A549 (cell line): ENCODE measurements at regions not wholly inside any gene's neighbourhood (a gene's known extent, or its start where the extent isn't known, plus 50 kb on each side); places are given as distances from the start of the nearest gene placed in this dataset.

ENCODE experiments used
- ATAC-seq, 2 experiments: fragments of 200-7000 bp in 1 of 2; fragments of >200 bp in 1 of 2; cut with Nextera tagmentation in 1 of 2; cut with Tn5 transposase in 1 of 2; 3 replicates each; pipeline versions ENCODE4 v1.8.0 to v1.9.1; 2018 to 2020; ENCODE audit warnings: mild to moderate bottlenecking in 1 of 2, moderate library complexity in 1 of 2
- CTCF ChIA-PET: fragments of 300-600 bp; sonication (Branson Sonifier 250); formaldehyde crosslinking; extraction: SDS; loops from one replicate; lab custom pipeline; 2021; ENCODE audit warnings: antibody characterized with exemption, inconsistent platforms; lab: Yijun Ruan, JAX
- POLR2A ChIA-PET: fragments of 350-600 bp; formaldehyde crosslinking; extraction: SDS; loops from one replicate; lab custom pipeline; 2021; ENCODE audit warnings: antibody characterized with exemption, inconsistent platforms; lab: Yijun Ruan, JAX
- DNase-seq, 2 experiments: peaks; one replicate each; pipeline versions ENCODE4 v3.0.0 to v3.0.0-alpha.2; 2011 to 2016; ENCODE audit warnings: low read depth in 1 of 2, low spot score in 1 of 2
- FAIRE-seq: peaks from 2 replicates; lab custom pipeline; 2011; peaks lifted over from hg19 to GRCh38; lab: Jason Lieb, UNC
- H3K27ac ChIP-seq, 2 experiments: fragments of >200 bp; sonication (Bioruptor Twin); formaldehyde crosslinking; 3 replicates each; pipeline ENCODE4 v1.5.1; 2016 to 2017
- H3K4me1 ChIP-seq: fragments of >200 bp; sonication (Bioruptor Twin); formaldehyde crosslinking; 3 replicates; pipeline ENCODE4 v1.6.1; 2016
- H3K4me2 ChIP-seq: fragments of >200 bp; sonication (Bioruptor Twin); formaldehyde crosslinking; 3 replicates; pipeline ENCODE4 v1.6.1; 2016
- H3K4me3 ChIP-seq: fragments of >200 bp; sonication (Bioruptor Twin); formaldehyde crosslinking; 3 replicates; pipeline ENCODE4 v1.5.1; 2016
- H3K9me3 ChIP-seq: fragments of >200 bp; sonication (Bioruptor Twin); formaldehyde crosslinking; 3 replicates; pipeline ENCODE4 v1.6.1; 2016
- ATOH8 ChIP-seq: fragments of 250-450 bp; sonication (Bioruptor Pico); IDR thresholded peaks from 2 replicates; pipeline ENCODE4 v1.5.0; 2020; ENCODE audit warnings: low read depth, mild to moderate bottlenecking, moderate library complexity
- CBX2 ChIP-seq: fragments of 200-600 bp; sonication (generic); IDR thresholded peaks from 2 replicates; pipeline ENCODE4 v1.6.1; 2016; ENCODE audit warnings: low read depth, mild to moderate bottlenecking, borderline replicate concordance
- CEBPB ChIP-seq, 2 experiments: fragments of >200 bp in 1 of 2; sonication (Bioruptor Twin) in 1 of 2; formaldehyde crosslinking in 1 of 2; IDR thresholded peaks; 2 replicates each; pipeline ENCODE4 v1.6.1; 2012 to 2016
- CHD2 ChIP-seq: fragments of 150-350 bp; IDR thresholded peaks from 2 replicates; pipeline ENCODE4 v1.6.1; 2014; ENCODE audit warnings: low read length; ENCODE audit not compliant: partially characterized antibody
- CHD4 ChIP-seq: fragments of 200-600 bp; sonication (generic); IDR thresholded peaks from 2 replicates; pipeline ENCODE4 v1.6.1; 2016; ENCODE audit warnings: antibody characterized with exemption, mild to moderate bottlenecking, borderline replicate concordance
- CTCF ChIP-seq: fragments of >200 bp; sonication (Bioruptor Twin); formaldehyde crosslinking; IDR thresholded peaks from 3 replicates; pipeline ENCODE4 v1.5.1; 2016
- EHMT2 ChIP-seq: fragments of 200-600 bp; sonication (generic); IDR thresholded peaks from 2 replicates; pipeline ENCODE4 v1.6.1; 2016; ENCODE audit warnings: antibody characterized with exemption, low read depth, mild to moderate bottlenecking, moderate library complexity
- ELK1 ChIP-seq: fragments of 150-350 bp; IDR thresholded peaks from 2 replicates; pipeline ENCODE4 v1.6.1; 2014; ENCODE audit warnings: low read depth, mild to moderate bottlenecking, low read length
- ESRRA ChIP-seq: fragments of 150-350 bp; IDR thresholded peaks from 2 replicates; pipeline ENCODE4 v1.6.1; 2014; ENCODE audit warnings: mild to moderate bottlenecking, low read length, borderline replicate concordance
- GATA3 ChIP-seq: IDR thresholded peaks from 2 replicates; pipeline ENCODE4 v1.6.1; 2012; ENCODE audit warnings: borderline replicate concordance
- HMGXB4 ChIP-seq: fragments of 250-450 bp; sonication (Bioruptor Pico); IDR thresholded peaks from 2 replicates; pipeline ENCODE4 v1.5.0; 2021; ENCODE audit warnings: mild to moderate bottlenecking, moderate library complexity, borderline replicate concordance
- HOXB13 ChIP-seq: fragments of 250-450 bp; sonication (Bioruptor Pico); IDR thresholded peaks from 2 replicates; pipeline ENCODE4 v1.5.0; 2020; ENCODE audit warnings: low read depth, mild to moderate bottlenecking, moderate library complexity
- HOXB5 ChIP-seq: fragments of 250-450 bp; sonication (Bioruptor Pico); IDR thresholded peaks from 2 replicates; pipeline ENCODE4 v1.5.0; 2020; ENCODE audit warnings: mild to moderate bottlenecking, moderate library complexity
- KDM5A ChIP-seq: fragments of 200-600 bp; sonication (generic); IDR thresholded peaks from 2 replicates; pipeline ENCODE4 v1.6.1; 2016; ENCODE audit warnings: antibody characterized with exemption, mild to moderate bottlenecking
- MAFK ChIP-seq: fragments of 450-650 bp; IDR thresholded peaks from 2 replicates; pipeline ENCODE4 v1.6.1; 2014; ENCODE audit not compliant: partially characterized antibody
- MAX ChIP-seq: IDR thresholded peaks from 2 replicates; pipeline ENCODE4 v1.6.1; 2012
- MAZ ChIP-seq: fragments of 150-350 bp; IDR thresholded peaks from 2 replicates; pipeline ENCODE4 v1.6.1; 2014; ENCODE audit warnings: antibody characterized with exemption, low read depth, low read length, borderline replicate concordance
- NPAS2 ChIP-seq: fragments of 250-450 bp; sonication (Bioruptor Pico); IDR thresholded peaks from 2 replicates; pipeline ENCODE4 v1.8.0; 2022; ENCODE audit warnings: mild to moderate bottlenecking, moderate library complexity, borderline replicate concordance
- PBX3 ChIP-seq: IDR thresholded peaks from 2 replicates; pipeline ENCODE4 v1.6.1; 2012
- RARB ChIP-seq: fragments of 250-450 bp; sonication (Bioruptor Pico); IDR thresholded peaks from 2 replicates; pipeline ENCODE4 v1.8.0; 2021; ENCODE audit warnings: mild to moderate bottlenecking, moderate library complexity
- RFX5 ChIP-seq: fragments of 450-650 bp; IDR thresholded peaks from 2 replicates; pipeline ENCODE4 v1.7.1; 2014; ENCODE audit warnings: antibody characterized with exemption, mild to moderate bottlenecking, moderate library complexity
- SREBF2 ChIP-seq: fragments of 450-650 bp; IDR thresholded peaks from 2 replicates; pipeline ENCODE4 v1.6.1; 2014; ENCODE audit warnings: mild to moderate bottlenecking, moderate library complexity
- TP53 ChIP-seq: fragments of 250-450 bp; sonication (Bioruptor Pico); IDR thresholded peaks from 2 replicates; pipeline ENCODE4 v1.5.0; 2021; ENCODE audit warnings: mild to moderate bottlenecking, moderate library complexity
- USF2 ChIP-seq: fragments of 450-650 bp; IDR thresholded peaks from 2 replicates; pipeline ENCODE4 v1.6.1; 2014; ENCODE audit warnings: antibody characterized with exemption
- ZFP36 ChIP-seq: fragments of 450-650 bp; IDR thresholded peaks from 2 replicates; pipeline ENCODE4 v1.6.1; 2014; ENCODE audit warnings: borderline replicate concordance; ENCODE audit not compliant: partially characterized antibody
- ZSCAN20 ChIP-seq: fragments of 250-450 bp; sonication (Bioruptor Pico); IDR thresholded peaks from 2 replicates; pipeline ENCODE4 v1.8.0; 2022; ENCODE audit warnings: mild to moderate bottlenecking, moderate library complexity
- WGBS: methylation state at CpG from one replicate; pipeline ENCODE4 v1.1.6; 2017; ENCODE audit errors: missing lambda C conversion rate; 5-methylcytosine and 5-hydroxymethylcytosine counted together

GRCh38 chr12:28601570-28602058 lies 411.4 kb downstream of the CCDC91 start:
- Histone ChIP-seq H3K4me1 (peaks cover 9% of the 10 kb centered on the region; the same call in 2 of the 3 replicates), H3K9me3 (no peaks in the 10 kb centered on the region), H3K4me3 (no peak overlapping the region), H3K4me2 (no peak overlapping the region), H3K27ac (no peak overlapping the region)
- DNase-seq (no peak), FAIRE-seq (no peak), ATAC-seq (no peak)
- WGBS = 35% methylated on average over 2 of the region's 2 CpGs
- TF ChIP-seq EHMT2 (no peak), ZSCAN20 (CRISPR knock-in tag) (no peak), CHD4 (no peak), ELK1 (no peak), HMGXB4 (no peak), TP53 (no peak), GATA3 (no peak), ESRRA (no peak), HOXB13 (CRISPR knock-in tag) (no peak), USF2 (no peak), ZFP36 (no peak), RARB (CRISPR knock-in tag) (no peak), MAZ (no peak), CHD2 (no peak), PBX3 (no peak)
- CTCF ChIA-PET = no interaction called here
- POLR2A ChIA-PET = no interaction called here

- DNase-seq (no peak), ATAC-seq (no peak), FAIRE-seq (no peak)
- WGBS = 43% methylated on average over 4 of the region's 4 CpGs
- no peak overlapping the region for H3K27ac ChIP-seq
- TF ChIP-seq SREBF2 = no peak
- TF ChIP-seq NPAS2 (CRISPR knock-in tag) = no peak
- no peak for TF ChIP-seq MAFK
- TF ChIP-seq CEBPB (IDR thresholded peaks at IDR 0.05) = no peak
- no peak for TF ChIP-seq KDM5A
- TF ChIP-seq CHD4 = no peak
- TF ChIP-seq MAX = no peak
- no peak for TF ChIP-seq CBX2
- no peak for TF ChIP-seq CTCF
- TF ChIP-seq ZSCAN20 (CRISPR knock-in tag) = no peak
- no peak for TF ChIP-seq ATOH8 (CRISPR knock-in tag)
- no peak for TF ChIP-seq RFX5
- TF ChIP-seq CHD2 = no peak
- no peak for TF ChIP-seq ZFP36
- no peak for TF ChIP-seq USF2
- no peak for TF ChIP-seq HOXB5 (CRISPR knock-in tag)
- ChIA-PET POLR2A (no interaction called here), CTCF (no interaction called here)
- H3K4me2 ChIP-seq = no peak overlapping the region
- peaks cover 11% of the 10 kb centered on the region; the same call in 1 of the 3 replicates for H3K9me3 ChIP-seq
- H3K4me3 ChIP-seq = no peak overlapping the region
- H3K4me1 ChIP-seq = peaks cover 9% of the 10 kb centered on the region; the same call in 2 of the 3 replicates
Observed at GRCh38 chr12:28602786-28603185, 412.5 kb downstream of the CCDC91 start.
